Right atrium auricular region (tissue), 2 donors: ENCODE measurements at regions not wholly inside any gene's neighbourhood (a gene's known extent, or its start where the extent isn't known, plus 50 kb on each side); places are given as distances from the start of the nearest gene placed in this dataset.

Experiments
- DNase-seq: peaks from one replicate; pipeline ENCODE4 v3.0.0-alpha.2; 2019; ENCODE audit warnings: low spot score
- H3K27ac ChIP-seq, 2 donors: fragments of 200-600 bp; sonication (generic); 1 replicate in 1 of 2; 2 replicates in 1 of 2; pipeline ENCODE4 v1.5.1; 2016 to 2019
- H3K27me3 ChIP-seq, 2 donors: fragments of 200-600 bp; sonication (generic); one replicate each; pipeline versions ENCODE4 v1.5.1 to v1.6.0; 2017 to 2019
- H3K36me3 ChIP-seq: fragments of 200-600 bp; sonication (generic); one replicate; pipeline ENCODE4 v1.5.1; 2016
- H3K4me1 ChIP-seq, 2 donors: fragments of 200-600 bp; sonication (generic); one replicate each; pipeline versions ENCODE4 v1.5.1 to v1.6.0; 2017 to 2019
- H3K4me3 ChIP-seq, 2 donors: fragments of 200-600 bp; sonication (generic); 1 replicate in 1 of 2; 2 replicates in 1 of 2; pipeline ENCODE4 v1.5.1; 2017 to 2019; ENCODE audit warnings: mild to moderate bottlenecking in 1 of 2, moderate library complexity in 1 of 2
- H3K9me3 ChIP-seq, 2 donors: fragments of 200-600 bp; sonication (generic); one replicate each; pipeline ENCODE4 v1.5.1; 2019
- TF ChIP-seq, protein P1 (sequence below), 2 donors: fragments of 200-600 bp; sonication (generic); IDR thresholded peaks; one replicate each; pipeline ENCODE4 v1.5.1; 2019; ENCODE audit warnings: antibody characterized with exemption in 2 of 2

- no peaks in the 10 kb centered on the region for H3K9me3 ChIP-seq
- no peak overlapping the region for H3K27ac ChIP-seq
- H3K36me3 ChIP-seq, result no peaks in the 10 kb centered on the region
- H3K4me3 ChIP-seq, result no peak overlapping the region
- H3K4me1 ChIP-seq, result no peaks in the 10 kb centered on the region
- no peak for DNase-seq
- TF ChIP-seq, protein P1, sequence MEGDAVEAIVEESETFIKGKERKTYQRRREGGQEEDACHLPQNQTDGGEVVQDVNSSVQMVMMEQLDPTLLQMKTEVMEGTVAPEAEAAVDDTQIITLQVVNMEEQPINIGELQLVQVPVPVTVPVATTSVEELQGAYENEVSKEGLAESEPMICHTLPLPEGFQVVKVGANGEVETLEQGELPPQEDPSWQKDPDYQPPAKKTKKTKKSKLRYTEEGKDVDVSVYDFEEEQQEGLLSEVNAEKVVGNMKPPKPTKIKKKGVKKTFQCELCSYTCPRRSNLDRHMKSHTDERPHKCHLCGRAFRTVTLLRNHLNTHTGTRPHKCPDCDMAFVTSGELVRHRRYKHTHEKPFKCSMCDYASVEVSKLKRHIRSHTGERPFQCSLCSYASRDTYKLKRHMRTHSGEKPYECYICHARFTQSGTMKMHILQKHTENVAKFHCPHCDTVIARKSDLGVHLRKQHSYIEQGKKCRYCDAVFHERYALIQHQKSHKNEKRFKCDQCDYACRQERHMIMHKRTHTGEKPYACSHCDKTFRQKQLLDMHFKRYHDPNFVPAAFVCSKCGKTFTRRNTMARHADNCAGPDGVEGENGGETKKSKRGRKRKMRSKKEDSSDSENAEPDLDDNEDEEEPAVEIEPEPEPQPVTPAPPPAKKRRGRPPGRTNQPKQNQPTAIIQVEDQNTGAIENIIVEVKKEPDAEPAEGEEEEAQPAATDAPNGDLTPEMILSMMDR (IDR thresholded peaks at IDR 0.05), result peak in 1 of 2 donors; percentile 54
- H3K27me3 ChIP-seq, result no peaks in the 10 kb centered on the region
These were observed 459.7 kb downstream of the GXYLT1 start for GRCh38 chr12:41684997-41685396.

- no peak for DNase-seq
- H3K27ac ChIP-seq, result no peak overlapping the region
- TF ChIP-seq, protein P1 (IDR thresholded peaks at IDR 0.05), result no peak
- no peak overlapping the region for H3K4me3 ChIP-seq
- H3K9me3 ChIP-seq, result no peaks in the 10 kb centered on the region
- H3K36me3 ChIP-seq, result no peaks in the 10 kb centered on the region
- H3K4me1 ChIP-seq, result no peaks in the 10 kb centered on the region
- no peaks in the 10 kb centered on the region for H3K27me3 ChIP-seq
These were observed 461.0 kb downstream of the GXYLT1 start for GRCh38 chr12:41683513-41684240.

GRCh38 chr12:41683023-41683422 lies 461.7 kb downstream of the GXYLT1 start:
- Histone ChIP-seq H3K9me3 (no peaks in the 10 kb centered on the region), H3K27me3 (no peaks in the 10 kb centered on the region), H3K4me1 (no peaks in the 10 kb centered on the region), H3K4me3 (no peak overlapping the region), H3K36me3 (no peaks in the 10 kb centered on the region), H3K27ac (no peak overlapping the region)
- TF ChIP-seq, protein P1 (IDR thresholded peaks at IDR 0.05), result no peak
- no peak for DNase-seq

DNA sequence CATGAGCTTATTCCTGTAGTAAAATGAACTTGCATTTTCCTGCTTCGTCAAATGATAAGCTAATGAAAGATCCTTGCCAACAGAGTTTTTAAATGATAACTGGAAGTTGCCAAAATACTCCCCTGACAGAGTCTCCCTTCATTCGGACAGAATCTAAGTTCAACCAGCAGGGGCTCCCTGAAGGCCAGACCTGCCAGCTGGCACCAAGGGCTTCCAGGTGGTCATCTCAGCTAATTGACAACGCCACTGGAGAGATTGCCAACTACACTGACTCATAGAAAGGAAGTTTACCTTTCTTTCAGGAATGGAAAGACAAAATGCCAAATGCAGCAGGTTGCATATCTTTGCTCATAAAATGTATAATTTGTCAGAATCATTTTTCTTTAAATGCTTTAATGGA lies 462.8 kb downstream of the GXYLT1 start:
- H3K27ac ChIP-seq, result no peak overlapping the region
- no peak for DNase-seq
- H3K4me3 ChIP-seq, result no peak overlapping the region
- TF ChIP-seq, protein P1 (IDR thresholded peaks at IDR 0.05), result no peak
- H3K36me3 ChIP-seq, result no peaks in the 10 kb centered on the region
- no peaks in the 10 kb centered on the region for H3K9me3 ChIP-seq
- no peaks in the 10 kb centered on the region for H3K4me1 ChIP-seq
- H3K27me3 ChIP-seq, result no peaks in the 10 kb centered on the region

DNA sequence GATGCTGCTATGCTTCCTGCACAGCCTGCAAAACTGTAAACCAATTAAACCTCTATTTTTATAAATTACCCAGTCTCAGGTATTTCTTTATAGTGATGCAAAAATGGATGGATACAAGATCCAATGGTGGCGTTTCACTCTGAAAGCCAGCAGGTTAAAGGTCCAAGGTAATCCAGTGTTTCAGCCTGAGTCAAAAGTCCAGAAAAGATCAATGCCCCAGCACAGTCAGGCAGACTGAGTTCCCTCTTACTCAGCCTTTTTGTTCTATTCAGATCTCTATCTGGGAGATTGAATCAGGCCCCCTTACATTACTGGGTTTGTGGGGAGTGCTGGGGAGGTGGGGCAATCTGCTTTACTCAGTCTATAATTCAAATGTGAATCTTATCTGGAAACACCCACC lies 464.5 kb downstream of the GXYLT1 start:
- no peak for DNase-seq
- H3K27ac ChIP-seq, result no peak overlapping the region
- no peaks in the 10 kb centered on the region for H3K9me3 ChIP-seq
- H3K4me3 ChIP-seq, result no peak overlapping the region
- TF ChIP-seq, protein P1 (IDR thresholded peaks at IDR 0.05), result no peak
- H3K27me3 ChIP-seq, result no peaks in the 10 kb centered on the region
- no peaks in the 10 kb centered on the region for H3K4me1 ChIP-seq
- no peaks in the 10 kb centered on the region for H3K36me3 ChIP-seq
